ENCODE measurements at regions not wholly inside any gene's neighbourhood (a gene's known extent, or its start where the extent isn't known, plus 50 kb on each side); places are given as distances from the start of the nearest gene placed in this dataset.
"Not testable (repeated sequence)": the region's sequence is repeated elsewhere in the genome, so short reads cannot be mapped to it uniquely, and the experiment has no call there.

- TF ChIP-seq POLR2AphosphoS5, CTCF (IDR thresholded peaks at IDR 0.05): not testable (repeated sequence)
These were observed 104.5 kb upstream of the S1PR3 start for GRCh38 chr9:88886762-88887161.
